ENCODE measurements at regions not wholly inside any gene's neighbourhood (a gene's known extent, or its start where the extent isn't known, plus 50 kb on each side); places are given as distances from the start of the nearest gene placed in this dataset.

GRCh38 chr1:5724847-5725246, 267.4 kb downstream of the NPHP4 start:
- Histone ChIP-seq H3K9ac (ENCODE audit: low read length) (no peak overlapping the region), H3K79me2 (replicated peaks; ENCODE audit: insufficient read depth, low read length) (no peaks in the 10 kb centered on the region), H3K9me2 (ENCODE audit: insufficient read depth, low read length) (no peaks in the 10 kb centered on the region), H3K27me3 (ENCODE audit: insufficient read depth, low read depth, low read length) (no peaks in the 10 kb centered on the region), H3K4me3 (ENCODE audit: low read length) (no peak overlapping the region), H3K9me3 (ENCODE audit: low read length) (no peaks in the 10 kb centered on the region), H4K20me1 (ENCODE audit: insufficient read depth) (no peaks in the 10 kb centered on the region), H3K4me2 (ENCODE audit: low read length) (no peak overlapping the region), H3K27ac (ENCODE audit: low read length) (no peak overlapping the region), H2AFZ (ENCODE audit: low read depth, low read length) (no peak overlapping the region), H3F3A (ENCODE audit: insufficient read depth, low read length, poor library complexity, severe bottlenecking) (no peaks in the 10 kb centered on the region), H3K36me3 (ENCODE audit: insufficient read depth, low read length) (no peaks in the 10 kb centered on the region)
- TF ChIP-seq SMC3 (conservative IDR thresholded peaks at IDR 0.05; ENCODE audit: poor library complexity) = no peak
- TF ChIP-seq MXI1 (conservative IDR thresholded peaks at IDR 0.05; ENCODE audit: poor library complexity, severe bottlenecking) = no peak
- no peak for TF ChIP-seq POLR2AphosphoS5 (IDR thresholded peaks at IDR 0.05)
- no peak for TF ChIP-seq RAD21 (conservative IDR thresholded peaks at IDR 0.05)
- no peak for TF ChIP-seq TAF1 (IDR thresholded peaks at IDR 0.05; ENCODE audit: low read depth)
- TF ChIP-seq EP300 (conservative IDR thresholded peaks at IDR 0.05; ENCODE audit: poor library complexity, severe bottlenecking) = no peak
- TF ChIP-seq REST (IDR thresholded peaks at IDR 0.05; ENCODE audit: borderline replicate concordance) = no peak
- TF ChIP-seq CTCF (IDR thresholded peaks at IDR 0.05; ENCODE audit: poor library complexity, severe bottlenecking) = no peak
- no peak for TF ChIP-seq EZH2 (IDR thresholded peaks at IDR 0.05; ENCODE audit: borderline replicate concordance, insufficient read depth, low read length, poor library complexity, severe bottlenecking)

GRCh38 chr1:5722635-5723164, 269.5 kb downstream of the NPHP4 start:
- Histone ChIP-seq H3K79me2 (replicated peaks; ENCODE audit: insufficient read depth, low read length) (no peaks in the 10 kb centered on the region), H3K27me3 (ENCODE audit: insufficient read depth, low read depth, low read length) (no peaks in the 10 kb centered on the region), H3K4me3 (ENCODE audit: low read length) (no peak overlapping the region), H3K9ac (ENCODE audit: low read length) (no peak overlapping the region), H4K20me1 (ENCODE audit: insufficient read depth) (no peaks in the 10 kb centered on the region), H3K4me2 (ENCODE audit: low read length) (no peak overlapping the region), H3K36me3 (ENCODE audit: insufficient read depth, low read length) (no peaks in the 10 kb centered on the region), H3K9me3 (ENCODE audit: low read length) (no peaks in the 10 kb centered on the region), H3K9me2 (ENCODE audit: insufficient read depth, low read length) (no peaks in the 10 kb centered on the region), H3K27ac (ENCODE audit: low read length) (no peak overlapping the region), H3F3A (ENCODE audit: insufficient read depth, low read length, poor library complexity, severe bottlenecking) (no peaks in the 10 kb centered on the region), H2AFZ (ENCODE audit: low read depth, low read length) (no peak overlapping the region)
- TF ChIP-seq MXI1 (conservative IDR thresholded peaks at IDR 0.05; ENCODE audit: poor library complexity, severe bottlenecking) (no peak), RAD21 (conservative IDR thresholded peaks at IDR 0.05) (no peak), EZH2 (IDR thresholded peaks at IDR 0.05; ENCODE audit: borderline replicate concordance, insufficient read depth, low read length, poor library complexity, severe bottlenecking) (no peak), POLR2AphosphoS5 (IDR thresholded peaks at IDR 0.05) (no peak), REST (IDR thresholded peaks at IDR 0.05; ENCODE audit: borderline replicate concordance) (no peak), CTCF (IDR thresholded peaks at IDR 0.05; ENCODE audit: poor library complexity, severe bottlenecking) (no peak), EP300 (conservative IDR thresholded peaks at IDR 0.05; ENCODE audit: poor library complexity, severe bottlenecking) (no peak), SMC3 (conservative IDR thresholded peaks at IDR 0.05; ENCODE audit: poor library complexity) (no peak), TAF1 (IDR thresholded peaks at IDR 0.05; ENCODE audit: low read depth) (no peak)
